Epithelial cell of esophagus (primary cell): ENCODE measurements at regions not wholly inside any gene's neighbourhood (a gene's known extent, or its start where the extent isn't known, plus 50 kb on each side); places are given as distances from the start of the nearest gene placed in this dataset.
A peak's percentile ranks its signal among the peaks of the same experiment; 100 is the strongest.

Source experiments
- DNase-seq: peaks from one replicate; pipeline ENCODE4 v3.0.0; 2010; ENCODE audit warnings: low read depth
- H3K4me3 ChIP-seq: 2 replicates; pipeline ENCODE4 v1.5.1; 2011; ENCODE audit warnings: mild to moderate bottlenecking, low read length, control low read depth
- CTCF ChIP-seq: IDR thresholded peaks from 2 replicates; pipeline ENCODE4 v1.5.1; 2011; ENCODE audit warnings: low read depth, mild to moderate bottlenecking, low read length, control low read depth, inconsistent platforms; ENCODE audit not compliant: insufficient read depth; ENCODE audit errors: missing control alignments

GRCh38 chr16:66054095-66054494 is 312.4 kb upstream of the CDH5 start:
- no peak for TF ChIP-seq CTCF
- DNase-seq: no peak
- H3K4me3 ChIP-seq: no peak overlapping the region

DNA sequence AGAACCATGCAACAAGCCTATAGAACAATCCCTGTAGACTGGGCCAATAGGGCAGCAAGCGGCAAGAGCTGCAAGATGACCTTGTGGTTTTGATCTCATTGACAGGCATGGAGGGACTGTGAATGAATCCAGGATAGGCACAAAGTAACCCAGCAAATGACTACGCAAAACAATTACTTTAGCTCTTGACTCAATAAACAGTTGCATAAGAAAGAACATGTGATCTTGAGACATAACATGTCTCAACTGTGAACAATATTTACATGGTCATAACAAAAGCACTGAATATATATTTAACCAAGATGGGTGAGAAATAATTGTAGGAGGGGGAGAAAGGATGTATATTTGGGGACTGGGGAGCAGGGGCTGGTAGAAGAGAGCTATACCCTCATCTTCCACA is 313.7 kb upstream of the CDH5 start:
- no peak for TF ChIP-seq CTCF
- no peak overlapping the region for H3K4me3 ChIP-seq

GRCh38 chr16:66050991-66051390 is 315.5 kb upstream of the CDH5 start:
- TF ChIP-seq CTCF: no peak
- DNase-seq: no peak
- H3K4me3 ChIP-seq: no peak overlapping the region

More for the DNA sequence above, 313.7 kb upstream of the CDH5 start:
- peak; percentile 68 for DNase-seq

- DNase-seq: no peak
- TF ChIP-seq CTCF: no peak
Observed at GRCh38 chr16:66049865-66050264, 316.6 kb upstream of the CDH5 start.

GRCh38 chr16:66045626-66046025 is 320.9 kb upstream of the CDH5 start:
- DNase-seq: no peak
- TF ChIP-seq CTCF: no peak

More at GRCh38 chr16:66049865-66050264, 316.6 kb upstream of the CDH5 start:
- no peak overlapping the region for H3K4me3 ChIP-seq

GRCh38 chr16:66044556-66044955 is 321.9 kb upstream of the CDH5 start:
- no peak for DNase-seq
- no peak overlapping the region for H3K4me3 ChIP-seq
- TF ChIP-seq CTCF: no peak

More at GRCh38 chr16:66045626-66046025, 320.9 kb upstream of the CDH5 start:
- no peak overlapping the region for H3K4me3 ChIP-seq

GRCh38 chr16:66044089-66044488 is 322.4 kb upstream of the CDH5 start:
- no peak for DNase-seq
- no peak for TF ChIP-seq CTCF
- no peak overlapping the region for H3K4me3 ChIP-seq
